SU-DHL-6 (cell line): ENCODE measurements at regions not wholly inside any gene's neighbourhood (a gene's known extent, or its start where the extent isn't known, plus 50 kb on each side); places are given as distances from the start of the nearest gene placed in this dataset.

Experiments used
- H2AFZ ChIP-seq: fragments of 200-600 bp; sonication (generic); 2 replicates; pipeline ENCODE4 v1.6.1; 2014; ENCODE audit warnings: low read depth, mild to moderate bottlenecking, moderate library complexity, mixed read lengths, antibody characterized with exemption, low read length; ENCODE audit not compliant: severe bottlenecking
- H3F3A ChIP-seq: fragments of 200-600 bp; shearing (Covaris generic); 2 replicates; pipeline ENCODE4 v1.6.0; 2016; ENCODE audit warnings: antibody characterized with exemption, mild to moderate bottlenecking; ENCODE audit not compliant: insufficient read depth
- H3K27ac ChIP-seq: fragments of 200-600 bp; sonication (generic); 2 replicates; pipeline ENCODE4 v1.5.1; 2016; ENCODE audit warnings: low read depth, mild to moderate bottlenecking, low read length, moderate library complexity, mixed read lengths
- H3K27me3 ChIP-seq: fragments of 200-600 bp; sonication (generic), shearing (Covaris generic); 2 replicates; pipeline ENCODE4 v1.6.0; 2014; ENCODE audit warnings: mild to moderate bottlenecking, low read length
- H3K36me3 ChIP-seq: fragments of 200-600 bp; sonication (generic); 2 replicates; pipeline ENCODE4 v1.6.1; 2014; ENCODE audit warnings: mild to moderate bottlenecking, low read length, mixed read lengths
- H3K4me2 ChIP-seq: fragments of 300-600, 200-600 bp; shearing (Covaris generic), sonication (generic); 2 replicates; pipeline ENCODE4 v1.6.0; 2014; ENCODE audit warnings: low read length, low read depth, mild to moderate bottlenecking; ENCODE audit not compliant: poor library complexity, severe bottlenecking
- H3K4me3 ChIP-seq: fragments of 200-600 bp; sonication (generic); 2 replicates; pipeline ENCODE4 v1.5.1; 2014; ENCODE audit warnings: antibody characterized with exemption, low read length, mild to moderate bottlenecking, mixed read lengths; ENCODE audit not compliant: insufficient read depth, poor library complexity, severe bottlenecking
- H3K79me2 ChIP-seq: fragments of 200-600 bp; sonication (generic); 2 replicates; pipeline ENCODE4 v1.6.1; 2014; ENCODE audit warnings: mild to moderate bottlenecking, low read length, moderate library complexity; ENCODE audit not compliant: insufficient read depth
- H3K9ac ChIP-seq: fragments of 200-600 bp; sonication (generic); 2 replicates; pipeline ENCODE4 v1.7.0; 2014; ENCODE audit warnings: mild to moderate bottlenecking, low read length
- H3K9me2 ChIP-seq: fragments of 200-600 bp; sonication (generic); replicated peaks from 2 replicates; pipeline ENCODE4 v1.6.1; 2014; ENCODE audit warnings: low read length; ENCODE audit not compliant: insufficient read depth
- H3K9me3 ChIP-seq: fragments of 200-600 bp; sonication (generic); 2 replicates; pipeline ENCODE4 v1.6.1; 2014; ENCODE audit warnings: low read length, mixed read lengths; ENCODE audit not compliant: insufficient read depth
- H4K20me1 ChIP-seq: fragments of 200-600 bp; sonication (generic); 2 replicates; pipeline ENCODE4 v1.6.1; 2014; ENCODE audit warnings: low read depth, mild to moderate bottlenecking, antibody characterized with exemption, low read length, moderate library complexity, mixed read lengths
- CTCF ChIP-seq: fragments of 200-600 bp; sonication (generic); IDR thresholded peaks from one replicate; pipeline ENCODE4 v1.5.1; 2017; ENCODE audit warnings: antibody characterized with exemption, mild to moderate bottlenecking, low read length, moderate library complexity; ENCODE audit not compliant: insufficient read depth, poor library complexity, severe bottlenecking
- EZH2phosphoT487 ChIP-seq: fragments of 200-600 bp; sonication (generic), shearing (Covaris generic); conservative IDR thresholded peaks from 2 replicates; pipeline ENCODE4 v1.6.1; 2018; ENCODE audit warnings: mild to moderate bottlenecking, antibody characterized with exemption, low read length, moderate library complexity, mixed read lengths

GRCh38 chr9:108766626-108767161, 89.1 kb downstream of the ACTL7B start:
- Histone ChIP-seq H3K9me3 (no peaks in the 10 kb centered on the region), H3K79me2 (no peaks in the 10 kb centered on the region), H3K27ac (no peak overlapping the region), H2AFZ (no peak overlapping the region), H3K4me2 (no peak overlapping the region), H3K9ac (no peak overlapping the region), H3K9me2 (no peaks in the 10 kb centered on the region), H3K36me3 (no peaks in the 10 kb centered on the region), H3K27me3 (no peaks in the 10 kb centered on the region), H4K20me1 (no peaks in the 10 kb centered on the region), H3K4me3 (no peak overlapping the region), H3F3A (no peaks in the 10 kb centered on the region)
- TF ChIP-seq CTCF (no peak), EZH2phosphoT487 (no peak)

GRCh38 chr9:108765265-108765664, 90.5 kb downstream of the ACTL7B start:
- no peak for TF ChIP-seq CTCF
- TF ChIP-seq EZH2phosphoT487, result no peak
- H3K9me3 ChIP-seq, result no peaks in the 10 kb centered on the region

GRCh38 chr9:108762348-108763055, 93.3 kb downstream of the ACTL7B start:
- Histone ChIP-seq H3K9me2 (no peaks in the 10 kb centered on the region), H3K4me2 (no peak overlapping the region), H3K36me3 (no peaks in the 10 kb centered on the region), H3F3A (no peaks in the 10 kb centered on the region), H3K27me3 (no peaks in the 10 kb centered on the region), H3K9me3 (no peaks in the 10 kb centered on the region), H3K79me2 (no peaks in the 10 kb centered on the region), H3K4me3 (no peak overlapping the region), H3K27ac (no peak overlapping the region), H4K20me1 (no peaks in the 10 kb centered on the region), H3K9ac (no peak overlapping the region), H2AFZ (no peak overlapping the region)
- TF ChIP-seq CTCF, result no peak
- no peak for TF ChIP-seq EZH2phosphoT487

More at GRCh38 chr9:108765265-108765664, 90.5 kb downstream of the ACTL7B start:
- no peak overlapping the region for H2AFZ ChIP-seq
- H3F3A ChIP-seq, result no peaks in the 10 kb centered on the region
- no peaks in the 10 kb centered on the region for H3K79me2 ChIP-seq
- no peaks in the 10 kb centered on the region for H3K27me3 ChIP-seq
- H3K36me3 ChIP-seq, result no peaks in the 10 kb centered on the region
- no peak overlapping the region for H3K4me2 ChIP-seq
- H3K9me2 ChIP-seq, result no peaks in the 10 kb centered on the region
- no peak overlapping the region for H3K9ac ChIP-seq
- H3K4me3 ChIP-seq, result no peak overlapping the region
- H4K20me1 ChIP-seq, result no peaks in the 10 kb centered on the region
- no peak overlapping the region for H3K27ac ChIP-seq
